H7 (cell line): ENCODE measurements at regions not wholly inside any gene's neighbourhood (a gene's known extent, or its start where the extent isn't known, plus 50 kb on each side); places are given as distances from the start of the nearest gene placed in this dataset.
"Not testable (repeated sequence)": the region's sequence is repeated elsewhere in the genome, so short reads cannot be mapped to it uniquely, and the experiment has no call there.

ENCODE experiments used
- DNase-seq: peaks from one replicate; pipeline ENCODE4 v3.0.0; 2012
- H3K27me3 ChIP-seq: 2 replicates; pipeline ENCODE4 v1.6.0; 2011; ENCODE audit warnings: mild to moderate bottlenecking, low read length; ENCODE audit not compliant: control insufficient read depth, insufficient read depth
- H3K36me3 ChIP-seq: replicated peaks from 2 replicates; pipeline ENCODE4 v1.5.1; 2011; ENCODE audit warnings: low read length; ENCODE audit not compliant: control insufficient read depth, insufficient read depth
- H3K4me3 ChIP-seq: 2 replicates; pipeline ENCODE4 v1.5.1; 2011; ENCODE audit warnings: low read depth, mild to moderate bottlenecking, control low read depth, low read length, moderate library complexity; ENCODE audit not compliant: insufficient read depth

DNA sequence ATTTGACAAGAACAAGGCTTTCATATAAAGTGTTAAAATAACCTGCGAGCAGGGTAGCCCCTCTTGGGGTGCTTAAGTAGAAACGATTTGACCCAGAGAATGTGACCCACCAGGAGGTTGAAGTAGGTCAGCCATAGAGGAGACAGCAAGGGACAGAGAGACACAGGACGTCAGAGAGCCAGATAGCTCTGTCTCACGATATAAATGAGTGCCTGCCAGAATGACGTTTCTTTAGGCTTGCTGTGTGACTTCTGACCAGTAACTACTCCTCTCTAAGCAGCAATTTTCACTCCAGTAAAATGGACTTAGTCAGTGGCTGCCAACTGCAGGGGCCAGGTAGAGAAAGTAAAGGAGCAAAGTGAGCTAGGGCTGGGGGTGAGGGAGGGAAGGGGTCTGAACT is 473.0 kb upstream of the C16orf82 start:
- H3K27me3 ChIP-seq: no peaks in the 10 kb centered on the region
- no peaks in the 10 kb centered on the region for H3K36me3 ChIP-seq
- DNase-seq: no peak
- H3K4me3 ChIP-seq: no peak overlapping the region

DNA sequence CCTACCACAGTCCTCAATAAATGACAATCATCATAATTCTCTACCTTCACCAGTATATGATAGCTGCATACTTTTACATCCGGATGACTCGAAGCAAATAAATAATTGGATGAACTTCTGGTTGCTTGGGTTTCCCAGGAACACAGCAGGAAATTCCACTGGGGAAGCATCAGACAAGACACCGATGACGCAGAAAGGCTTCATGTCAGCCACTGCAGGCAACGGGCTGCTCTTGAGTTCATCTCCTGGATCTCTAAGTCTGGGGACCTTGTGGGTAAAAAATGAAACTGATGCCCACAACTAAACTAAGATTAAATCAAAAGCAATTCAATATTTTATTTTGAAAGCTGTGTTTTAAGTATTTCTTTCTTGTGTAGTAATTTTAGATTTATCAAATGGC is 472.1 kb upstream of the C16orf82 start:
- Histone ChIP-seq H3K36me3 (no peaks in the 10 kb centered on the region), H3K27me3 (no peaks in the 10 kb centered on the region), H3K4me3 (no peak overlapping the region)
- no peak for DNase-seq

DNA sequence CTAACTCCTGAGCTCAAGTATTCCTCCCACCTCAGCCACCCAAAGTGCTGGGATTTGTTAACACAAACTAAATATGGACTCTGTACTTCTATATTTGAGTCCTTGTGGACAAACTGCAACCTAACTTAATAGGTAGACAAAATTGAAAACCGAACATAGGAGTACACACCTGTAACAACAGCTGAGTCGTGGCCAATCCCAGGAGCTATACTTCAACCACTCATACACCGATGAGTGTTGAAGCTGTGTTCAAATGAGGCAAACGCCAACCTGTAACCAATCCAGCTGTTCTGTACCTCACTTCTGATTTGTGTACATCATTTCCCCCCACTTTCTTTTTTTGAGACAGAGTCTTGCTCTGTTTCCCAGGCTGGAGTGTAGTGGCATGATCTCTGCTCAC is 471.5 kb upstream of the C16orf82 start:
- Histone ChIP-seq H3K4me3 (no peak overlapping the region), H3K27me3 (no peaks in the 10 kb centered on the region), H3K36me3 (no peaks in the 10 kb centered on the region)
- no peak for DNase-seq

DNA sequence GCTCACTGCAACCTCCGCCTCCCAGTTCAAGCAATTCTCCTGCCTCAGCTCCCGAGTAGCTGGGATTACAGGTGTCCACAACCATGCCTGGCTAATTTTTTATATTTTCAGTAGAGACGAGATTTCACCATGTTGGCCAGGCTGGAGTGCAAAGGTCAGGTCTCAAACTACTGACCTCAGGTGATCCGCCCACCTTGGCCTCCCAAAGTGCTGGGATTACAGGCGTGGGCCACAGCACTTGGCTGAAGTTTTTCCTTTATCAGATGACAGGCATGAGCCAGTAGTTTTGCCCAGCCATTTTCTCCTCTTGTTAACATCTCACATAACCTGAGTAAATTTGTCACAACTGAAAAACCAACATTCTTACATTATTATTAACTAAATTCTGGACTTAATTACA is 470.7 kb upstream of the C16orf82 start:
- H3K4me3 ChIP-seq, DNase-seq, H3K27me3 ChIP-seq, H3K36me3 ChIP-seq: not testable (repeated sequence)

DNA sequence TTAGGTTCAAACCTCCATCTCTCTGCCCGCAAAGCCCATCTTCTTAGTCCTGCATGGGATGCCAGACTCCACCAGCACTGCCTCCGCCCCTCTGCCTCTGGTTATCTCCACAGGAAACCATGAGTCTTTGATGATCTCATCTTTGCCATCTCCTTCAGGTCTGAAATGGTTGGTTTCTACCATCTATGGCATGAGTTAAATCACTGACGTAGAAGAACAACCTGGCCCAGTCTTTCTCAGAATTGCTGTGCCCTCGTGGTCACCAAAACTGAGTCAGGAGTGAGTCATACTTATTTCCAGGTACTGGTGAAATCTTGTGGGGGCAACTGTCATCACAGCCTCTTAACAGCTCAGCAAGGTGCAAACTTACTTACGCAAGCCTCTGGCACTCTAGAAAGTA is 468.7 kb upstream of the C16orf82 start:
- no peaks in the 10 kb centered on the region for H3K27me3 ChIP-seq
- no peak for DNase-seq
- no peak overlapping the region for H3K4me3 ChIP-seq
- H3K36me3 ChIP-seq: no peaks in the 10 kb centered on the region

DNA sequence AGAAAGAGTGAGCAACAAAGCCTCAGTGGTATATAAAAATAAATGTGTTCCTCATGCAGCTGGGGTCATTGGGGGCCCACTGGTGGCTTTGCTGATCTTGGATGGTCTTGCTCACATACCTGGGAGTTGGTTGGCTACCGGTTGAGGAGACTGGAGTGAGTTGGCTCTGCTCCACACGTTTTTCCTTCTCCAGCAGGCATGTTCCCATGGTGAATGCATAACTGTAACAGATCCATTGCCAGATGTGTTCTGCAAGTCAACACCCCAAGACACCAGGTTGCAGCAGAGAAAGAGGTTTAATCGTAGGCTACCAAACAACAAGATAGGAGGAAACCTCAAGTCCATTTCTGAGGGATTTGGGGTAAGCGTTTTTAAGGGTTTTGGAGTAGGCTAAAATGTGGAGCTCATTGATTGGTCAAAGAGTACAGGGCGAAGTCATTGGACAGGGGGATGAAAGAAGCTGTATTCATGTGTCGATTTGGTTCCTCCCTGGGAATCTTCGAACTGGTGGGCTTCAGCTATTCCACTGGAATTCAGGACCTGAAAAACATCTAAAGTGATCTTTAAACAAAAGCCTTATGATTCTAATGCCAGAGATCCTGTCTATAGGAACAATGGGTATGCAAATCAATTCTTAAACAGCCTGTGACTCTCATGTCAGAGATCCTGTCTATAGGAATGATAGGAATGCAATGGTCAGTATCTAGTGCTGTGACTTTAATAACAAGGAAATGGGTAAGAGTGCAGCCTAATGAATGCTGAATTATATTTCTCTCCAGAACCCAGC is 467.5 kb upstream of the C16orf82 start:
- DNase-seq: no peak
- Histone ChIP-seq H3K4me3 (no peak overlapping the region), H3K36me3 (no peaks in the 10 kb centered on the region)

DNA sequence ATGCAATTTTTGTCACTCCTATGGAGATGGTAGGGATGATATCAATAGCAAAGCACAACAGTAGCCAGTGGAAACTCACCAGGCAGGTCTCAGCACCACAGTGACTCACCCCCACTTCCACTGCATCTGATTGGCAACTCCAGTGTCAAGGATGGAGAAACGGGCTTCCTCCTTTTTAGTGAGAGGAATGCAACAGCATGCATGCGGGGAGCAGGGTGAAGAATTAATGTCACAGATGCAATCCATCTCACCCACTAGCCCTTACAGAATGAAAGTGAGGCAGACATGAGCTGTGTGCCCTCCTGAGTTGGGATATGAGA is 467.0 kb upstream of the C16orf82 start:
- H3K27me3 ChIP-seq: no peaks in the 10 kb centered on the region
- H3K4me3 ChIP-seq: no peak overlapping the region
- DNase-seq: peak; percentile 17
- H3K36me3 ChIP-seq: no peaks in the 10 kb centered on the region

More for the DNA sequence above, 467.5 kb upstream of the C16orf82 start:
- H3K27me3 ChIP-seq: no peaks in the 10 kb centered on the region

DNA sequence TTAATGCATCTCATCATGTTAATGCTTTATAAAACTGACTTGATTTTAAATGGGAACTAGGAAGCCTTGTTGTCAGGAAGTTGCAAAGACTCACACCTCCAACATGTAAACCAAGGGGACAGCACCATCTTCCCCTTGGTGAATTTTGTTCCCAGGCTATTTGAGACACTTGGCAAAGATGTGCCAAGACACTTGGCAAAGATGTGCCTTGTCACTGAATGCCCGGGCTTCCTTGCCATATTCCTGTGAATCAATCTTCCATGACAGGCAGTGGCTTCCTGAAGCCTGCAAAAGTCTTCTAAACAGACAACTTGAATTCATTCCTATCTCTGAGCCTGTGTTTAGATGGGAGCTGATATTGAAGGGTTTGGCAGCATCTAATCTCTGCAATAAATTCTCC is 465.4 kb upstream of the C16orf82 start:
- no peak for DNase-seq
- H3K27me3 ChIP-seq: no peaks in the 10 kb centered on the region

DNA sequence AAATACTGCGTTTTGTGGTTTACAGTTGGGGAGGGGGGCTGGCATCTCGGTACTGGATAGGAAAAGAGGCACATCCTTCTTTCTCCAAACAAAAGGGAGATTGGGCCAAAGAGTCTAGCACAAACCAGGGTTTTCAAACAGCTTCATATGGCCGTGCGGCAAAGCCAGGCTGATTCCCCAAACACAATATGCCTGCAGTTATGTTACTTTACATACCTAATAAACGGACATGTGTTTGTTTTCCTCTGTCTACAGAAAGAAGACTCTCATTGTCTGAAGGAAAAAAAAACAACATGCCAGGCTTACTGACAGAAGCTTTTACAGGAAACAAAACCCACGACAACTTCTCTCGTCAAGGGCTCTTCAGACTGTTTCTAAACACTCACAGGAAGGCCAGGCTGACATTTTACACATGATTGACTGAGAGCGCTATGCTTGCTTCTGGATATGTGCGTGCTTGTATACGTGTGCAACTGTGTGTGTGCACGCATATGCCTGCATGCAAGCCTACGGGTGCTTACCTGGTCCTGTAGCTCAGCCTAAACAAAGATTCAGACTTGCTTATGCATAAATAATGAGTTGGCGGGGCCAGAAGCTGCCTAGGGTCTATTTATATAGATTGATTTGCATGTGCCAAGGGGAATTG is 461.0 kb upstream of the C16orf82 start:
- H3K4me3 ChIP-seq: no peak overlapping the region

More for the DNA sequence above, 465.4 kb upstream of the C16orf82 start:
- H3K36me3 ChIP-seq: no peaks in the 10 kb centered on the region
- H3K4me3 ChIP-seq: no peak overlapping the region

DNA sequence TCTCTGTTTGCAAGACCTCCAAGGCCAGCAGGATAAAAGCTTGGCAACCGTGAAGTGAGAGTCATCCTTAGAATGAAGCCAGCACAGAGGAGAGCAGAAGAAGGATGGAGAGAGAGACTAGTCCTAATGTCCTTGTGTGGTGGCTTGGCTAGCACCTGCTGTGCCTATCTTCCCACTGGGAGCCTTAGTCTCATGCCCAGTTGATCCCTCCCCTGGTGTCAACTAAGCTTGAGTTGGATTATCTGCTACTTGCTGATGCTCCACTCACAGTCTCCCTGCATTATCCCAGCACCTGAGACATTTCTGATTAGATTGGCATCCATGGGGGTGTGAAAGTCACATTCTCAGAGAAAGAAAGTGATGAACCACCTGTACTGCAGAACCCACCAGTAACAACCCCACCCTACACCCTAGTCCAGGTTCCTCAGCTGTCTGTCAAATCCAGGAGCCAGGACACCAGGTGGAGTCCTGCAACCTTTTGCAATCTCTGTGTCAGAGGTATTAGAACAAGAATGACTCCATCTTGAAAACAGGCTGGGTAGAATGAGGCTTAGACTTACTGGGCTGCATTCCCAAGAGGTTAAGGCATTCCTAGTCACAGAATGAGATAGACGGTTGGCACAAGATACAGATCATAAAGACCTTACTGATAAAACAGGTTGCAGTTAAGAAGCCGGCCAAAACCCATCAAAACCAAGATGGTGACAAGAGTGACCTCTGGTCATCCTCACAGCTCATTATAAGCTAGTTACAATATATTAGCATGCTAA is 460.2 kb upstream of the C16orf82 start:
- Histone ChIP-seq H3K4me3 (no peak overlapping the region), H3K36me3 (no peaks in the 10 kb centered on the region), H3K27me3 (no peaks in the 10 kb centered on the region)

More for the DNA sequence above, 461.0 kb upstream of the C16orf82 start:
- no peak for DNase-seq
- no peaks in the 10 kb centered on the region for H3K27me3 ChIP-seq
- no peaks in the 10 kb centered on the region for H3K36me3 ChIP-seq

DNA sequence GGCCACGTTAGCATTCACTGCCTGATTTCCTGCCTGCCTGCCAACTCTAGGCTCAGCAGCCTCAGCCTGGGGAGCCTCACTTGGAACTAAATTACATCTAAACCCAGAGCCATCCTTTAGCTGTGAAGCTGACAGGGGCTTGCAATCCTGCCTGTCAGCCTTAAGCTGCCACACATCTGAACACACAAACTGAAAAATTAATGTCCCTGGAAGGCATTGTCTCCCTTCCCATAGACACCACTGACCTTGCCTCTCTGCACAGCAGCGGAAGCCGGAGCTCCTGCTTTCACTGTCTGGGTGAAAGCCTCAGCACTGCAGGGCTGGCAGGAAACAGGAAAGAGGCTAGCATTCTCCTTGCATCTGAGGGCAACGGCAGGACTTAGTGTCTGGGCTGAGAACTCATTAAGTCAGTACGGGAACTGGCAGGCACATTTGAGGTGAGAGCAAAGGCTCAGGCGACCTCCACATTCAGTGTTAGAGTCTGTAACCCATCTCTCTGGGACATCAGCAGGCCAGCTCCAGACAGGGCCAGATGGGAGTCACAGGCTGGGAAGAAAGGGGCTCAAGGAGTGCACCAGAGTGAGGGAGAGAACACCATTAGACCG is 452.4 kb upstream of the C16orf82 start:
- Histone ChIP-seq H3K4me3 (no peak overlapping the region), H3K27me3 (no peaks in the 10 kb centered on the region), H3K36me3 (no peaks in the 10 kb centered on the region)
- DNase-seq: no peak

More for the DNA sequence above, 460.2 kb upstream of the C16orf82 start:
- no peak for DNase-seq

DNA sequence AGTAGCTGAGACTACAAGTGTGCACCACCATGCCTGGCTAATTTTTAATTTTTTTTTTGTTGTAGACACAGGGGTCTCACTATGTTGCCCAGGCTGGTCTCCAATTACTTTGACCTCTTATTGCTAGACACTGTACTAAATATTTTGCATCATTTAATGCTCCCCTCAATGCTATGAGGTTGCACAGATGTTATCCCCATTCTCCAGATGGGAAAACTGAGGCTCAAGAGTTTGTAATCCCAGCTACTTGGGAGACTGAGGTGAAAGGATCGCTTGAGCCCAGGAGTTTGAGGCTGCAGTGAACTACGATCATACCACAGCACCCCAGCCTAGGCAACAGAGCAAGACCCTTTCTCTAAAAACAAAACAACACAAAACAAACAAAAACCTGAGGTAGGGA is 443.3 kb upstream of the C16orf82 start:
- H3K36me3 ChIP-seq: no peaks in the 10 kb centered on the region
- H3K4me3 ChIP-seq: no peak overlapping the region
- DNase-seq: no peak
- H3K27me3 ChIP-seq: no peaks in the 10 kb centered on the region

DNA sequence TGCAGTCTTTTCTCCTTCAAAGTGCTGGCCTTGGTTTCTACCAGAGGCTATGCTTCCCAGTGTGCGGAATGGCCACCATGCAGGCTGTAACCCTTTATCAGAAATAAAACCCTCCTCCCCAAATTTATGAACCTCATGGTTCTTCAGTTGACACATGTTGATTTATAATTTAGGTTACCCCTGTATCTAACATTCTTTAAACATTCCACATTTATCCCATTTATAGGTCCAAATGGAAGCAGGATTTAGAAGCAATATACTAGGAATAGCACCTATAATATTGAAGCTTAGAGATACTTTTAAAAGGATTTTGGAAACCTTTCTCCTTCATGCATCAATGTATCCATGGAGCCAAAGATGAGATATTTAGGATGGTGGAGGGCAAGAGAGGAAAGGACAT is 438.8 kb upstream of the C16orf82 start:
- Histone ChIP-seq H3K4me3 (no peak overlapping the region), H3K27me3 (no peaks in the 10 kb centered on the region), H3K36me3 (no peaks in the 10 kb centered on the region)
- no peak for DNase-seq

DNA sequence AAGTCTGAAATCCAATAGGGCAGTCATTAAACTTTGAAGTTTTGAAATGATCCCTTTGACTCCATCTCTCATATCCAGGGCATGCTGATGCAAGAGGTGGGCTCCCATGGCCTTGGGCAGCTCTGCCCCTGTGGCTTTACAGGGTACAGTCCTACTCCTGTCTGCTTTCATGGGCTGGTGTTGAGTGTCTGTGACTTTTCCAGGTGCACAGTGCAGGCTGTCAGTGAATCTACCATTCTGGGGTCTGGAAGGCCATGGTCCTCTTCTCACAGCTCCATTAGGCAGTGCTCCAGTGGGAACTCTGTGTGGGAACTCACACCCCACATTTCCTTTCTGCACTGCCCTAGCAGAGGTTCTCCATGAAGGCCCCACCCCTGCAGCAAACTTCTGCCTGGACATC is 435.4 kb upstream of the C16orf82 start:
- not testable (repeated sequence) for H3K4me3 ChIP-seq, H3K27me3 ChIP-seq, H3K36me3 ChIP-seq, DNase-seq
